ENCODE measurements at regions not wholly inside any gene's neighbourhood (a gene's known extent, or its start where the extent isn't known, plus 50 kb on each side); places are given as distances from the start of the nearest gene placed in this dataset.
"Not testable (repeated sequence)": the region's sequence is repeated elsewhere in the genome, so short reads cannot be mapped to it uniquely, and the experiment has no call there.

DNA sequence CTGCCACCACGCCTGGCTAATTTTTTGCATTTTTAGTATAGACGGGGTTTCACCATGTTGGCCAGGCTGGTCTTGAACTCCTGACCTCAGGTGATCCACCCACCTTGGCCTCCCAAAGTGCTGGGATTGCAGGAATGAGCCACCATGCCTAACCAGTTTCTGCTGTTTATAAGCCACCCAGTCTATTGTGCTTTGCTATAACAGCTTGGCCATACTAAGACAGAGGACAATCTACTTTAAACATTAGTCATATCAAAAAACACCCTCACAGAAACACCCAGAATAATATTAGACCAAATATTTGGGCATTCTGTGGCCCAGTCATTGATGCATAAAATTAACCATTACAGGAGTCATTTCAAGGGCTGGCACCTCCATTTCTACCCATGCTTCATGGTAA lies 193.2 kb downstream of the NUFIP1 start:
- ATAC-seq; H3K9me3 Mint-ChIP-seq; H3K36me3 Mint-ChIP-seq (ENCODE audit: insufficient read depth); H3K27me3 Mint-ChIP-seq (ENCODE audit: low read depth); DNase-seq; H3K4me1 Mint-ChIP-seq (ENCODE audit: low read depth); H3K4me3 Mint-ChIP-seq: not testable (repeated sequence)

DNA sequence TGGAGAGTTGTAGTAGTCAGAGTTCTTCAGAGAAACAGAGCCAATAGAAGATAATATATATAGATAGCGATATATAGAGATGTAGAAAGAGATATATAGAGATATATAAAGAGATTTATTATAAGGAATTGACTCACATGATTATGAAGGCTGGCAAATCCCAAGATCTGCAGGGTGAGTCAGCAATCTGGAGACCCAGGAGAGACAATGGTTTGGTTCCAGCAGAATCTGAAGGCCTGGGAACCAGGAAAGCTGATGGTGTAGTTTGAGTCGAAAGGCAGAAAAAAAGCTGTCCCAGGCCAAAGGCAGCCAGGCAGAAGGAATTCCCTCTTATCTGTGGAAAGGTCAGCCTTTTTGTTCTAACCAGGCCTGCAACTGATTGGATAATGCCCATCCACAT lies 194.1 kb downstream of the NUFIP1 start:
- no peak for ATAC-seq
- Mint-ChIP-seq H3K9me3 (no peaks in the 10 kb centered on the region), H3K4me1 (ENCODE audit: low read depth) (no peaks in the 10 kb centered on the region), H3K4me3 (no peak overlapping the region), H3K36me3 (ENCODE audit: insufficient read depth) (no peaks in the 10 kb centered on the region), H3K27me3 (ENCODE audit: low read depth) (no peaks in the 10 kb centered on the region)
- no peak for DNase-seq

- H3K27me3 Mint-ChIP-seq (ENCODE audit: low read depth): no peaks in the 10 kb centered on the region
- no peaks in the 10 kb centered on the region for H3K36me3 Mint-ChIP-seq (ENCODE audit: insufficient read depth)
- H3K9me3 Mint-ChIP-seq: no peaks in the 10 kb centered on the region
- no peak overlapping the region for H3K4me3 Mint-ChIP-seq
- no peak for DNase-seq
- no peak for ATAC-seq
- no peaks in the 10 kb centered on the region for H3K4me1 Mint-ChIP-seq (ENCODE audit: low read depth)
Measured at GRCh38 chr13:44792096-44792495, 197.2 kb downstream of the NUFIP1 start.

- Mint-ChIP-seq H3K27me3 (ENCODE audit: low read depth) (no peaks in the 10 kb centered on the region), H3K9me3 (no peaks in the 10 kb centered on the region), H3K4me1 (ENCODE audit: low read depth) (no peaks in the 10 kb centered on the region), H3K4me3 (no peak overlapping the region), H3K36me3 (ENCODE audit: insufficient read depth) (no peaks in the 10 kb centered on the region)
- no peak for ATAC-seq
- DNase-seq: no peak
Measured at GRCh38 chr13:44790289-44790688, 199.0 kb downstream of the NUFIP1 start.

GRCh38 chr13:44787617-44788016 lies 201.7 kb downstream of the NUFIP1 start:
- no peak for DNase-seq
- Mint-ChIP-seq H3K4me1 (ENCODE audit: low read depth) (no peaks in the 10 kb centered on the region), H3K4me3 (no peak overlapping the region), H3K27me3 (ENCODE audit: low read depth) (no peaks in the 10 kb centered on the region), H3K9me3 (no peaks in the 10 kb centered on the region), H3K36me3 (ENCODE audit: insufficient read depth) (no peaks in the 10 kb centered on the region)
- ATAC-seq: no peak

GRCh38 chr13:44786756-44787155 lies 202.5 kb downstream of the NUFIP1 start:
- Mint-ChIP-seq H3K4me1 (ENCODE audit: low read depth) (no peaks in the 10 kb centered on the region), H3K9me3 (no peaks in the 10 kb centered on the region), H3K4me3 (no peak overlapping the region), H3K27me3 (ENCODE audit: low read depth) (no peaks in the 10 kb centered on the region), H3K36me3 (ENCODE audit: insufficient read depth) (no peaks in the 10 kb centered on the region)
- DNase-seq: no peak
- ATAC-seq: no peak

- Mint-ChIP-seq H3K4me1 (ENCODE audit: low read depth) (no peaks in the 10 kb centered on the region), H3K4me3 (no peak overlapping the region), H3K36me3 (ENCODE audit: insufficient read depth) (no peaks in the 10 kb centered on the region), H3K27me3 (ENCODE audit: low read depth) (peaks cover 4% of the 10 kb centered on the region), H3K9me3 (no peaks in the 10 kb centered on the region)
- ATAC-seq (no peak), DNase-seq (no peak)
Measured at GRCh38 chr13:44785401-44785800, 203.9 kb downstream of the NUFIP1 start.

DNA sequence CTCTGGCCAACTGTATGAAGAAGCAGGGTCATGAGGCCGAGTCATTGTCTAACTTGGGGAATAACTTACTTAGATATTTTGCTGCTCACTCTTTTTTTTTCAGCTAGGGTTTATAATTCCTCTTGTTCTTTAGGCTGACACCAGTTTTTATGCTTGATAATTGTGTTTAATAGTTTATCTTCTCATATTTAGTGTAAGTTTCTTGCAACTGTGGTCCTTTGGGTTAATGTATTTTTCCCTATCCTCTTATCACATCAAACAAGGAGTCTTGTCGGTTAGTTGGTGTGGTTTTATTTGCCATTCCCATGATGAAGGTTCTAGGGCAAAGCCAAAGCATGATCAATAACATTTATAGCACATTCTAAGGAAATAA lies 204.6 kb downstream of the NUFIP1 start:
- ATAC-seq (no peak), DNase-seq (no peak)
- no peak overlapping the region for H3K4me3 Mint-ChIP-seq
- no peaks in the 10 kb centered on the region for H3K9me3 Mint-ChIP-seq
- no peaks in the 10 kb centered on the region for H3K4me1 Mint-ChIP-seq (ENCODE audit: low read depth)
- H3K36me3 Mint-ChIP-seq (ENCODE audit: insufficient read depth): no peaks in the 10 kb centered on the region
- peaks cover 4% of the 10 kb centered on the region for H3K27me3 Mint-ChIP-seq (ENCODE audit: low read depth)

DNA sequence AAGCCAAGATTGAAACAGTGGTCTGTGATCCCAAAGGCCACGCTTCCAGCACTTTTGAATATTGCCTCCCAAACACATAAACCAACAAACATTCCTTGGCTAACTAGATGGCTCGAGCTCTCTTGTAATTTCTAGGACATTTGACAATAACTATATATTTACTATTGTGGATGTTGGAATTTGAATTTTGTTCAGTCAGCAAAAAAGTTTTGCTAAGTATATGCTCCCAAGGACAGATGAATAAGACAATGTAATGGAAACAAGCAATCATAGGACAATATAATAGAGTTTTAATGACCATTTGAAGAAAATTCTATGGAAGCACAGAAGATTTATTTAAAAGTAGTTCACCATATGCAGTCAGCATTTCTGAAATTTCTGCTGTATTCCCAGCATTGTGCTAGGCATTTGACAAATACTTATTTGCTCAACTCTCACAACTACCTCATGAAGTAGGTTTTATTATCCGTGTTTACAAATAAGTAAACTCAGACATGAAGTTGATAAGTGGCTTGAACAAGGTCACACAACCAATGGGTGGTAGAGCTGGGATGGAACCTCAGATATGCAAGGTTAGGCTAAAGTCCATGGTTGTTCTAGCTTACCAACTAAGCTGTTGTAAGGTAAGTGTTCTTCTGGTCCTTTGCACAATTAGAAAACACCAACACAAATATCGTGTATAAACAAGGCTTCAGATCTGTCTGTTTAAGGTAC lies 205.1 kb downstream of the NUFIP1 start:
- no peaks in the 10 kb centered on the region for H3K36me3 Mint-ChIP-seq (ENCODE audit: insufficient read depth)
- H3K4me3 Mint-ChIP-seq: no peak overlapping the region
- no peaks in the 10 kb centered on the region for H3K4me1 Mint-ChIP-seq (ENCODE audit: low read depth)
- DNase-seq (no peak), ATAC-seq (no peak)
- H3K27me3 Mint-ChIP-seq (ENCODE audit: low read depth): peaks cover 4% of the 10 kb centered on the region
- H3K9me3 Mint-ChIP-seq: no peaks in the 10 kb centered on the region

DNA sequence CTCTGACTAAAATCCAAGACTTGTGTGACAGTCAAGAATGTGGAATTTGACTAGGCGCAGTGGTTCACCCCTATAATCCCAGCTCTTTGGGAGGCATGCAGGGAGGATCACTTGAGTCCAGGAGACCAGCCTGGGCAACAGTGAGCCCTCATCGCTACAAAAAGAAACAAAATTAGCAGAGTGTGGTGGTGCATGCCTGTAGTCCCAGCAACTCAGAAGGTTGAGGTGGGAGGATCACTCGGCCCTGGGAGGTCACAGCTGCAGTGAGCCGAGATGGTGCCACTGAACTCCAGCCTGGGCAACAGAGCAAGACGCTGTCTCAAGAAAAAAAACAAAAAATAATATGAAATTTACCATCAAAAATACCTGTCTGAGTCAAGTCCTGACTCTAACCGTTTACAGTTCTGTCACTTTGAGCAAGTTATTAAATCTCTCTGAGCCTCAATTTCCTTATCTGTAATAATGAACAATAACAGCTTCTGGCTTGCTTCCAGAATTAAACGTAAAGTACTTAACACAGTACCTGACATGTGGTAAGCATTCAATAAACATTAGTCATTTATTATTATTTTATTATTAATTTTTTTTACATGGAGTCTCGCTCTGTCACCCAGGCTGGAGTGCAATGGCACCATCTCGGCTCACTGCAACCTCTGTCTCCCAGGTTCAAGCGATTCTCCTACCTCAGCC lies 204.6 kb upstream of the TSC22D1 start:
- peaks cover 4% of the 10 kb centered on the region for H3K27me3 Mint-ChIP-seq (ENCODE audit: low read depth)
- DNase-seq (no peak), ATAC-seq (no peak)
- no peaks in the 10 kb centered on the region for H3K36me3 Mint-ChIP-seq (ENCODE audit: insufficient read depth)
- no peaks in the 10 kb centered on the region for H3K4me1 Mint-ChIP-seq (ENCODE audit: low read depth)
- H3K4me3 Mint-ChIP-seq: no peak overlapping the region
- peaks cover 6% of the 10 kb centered on the region for H3K9me3 Mint-ChIP-seq

DNA sequence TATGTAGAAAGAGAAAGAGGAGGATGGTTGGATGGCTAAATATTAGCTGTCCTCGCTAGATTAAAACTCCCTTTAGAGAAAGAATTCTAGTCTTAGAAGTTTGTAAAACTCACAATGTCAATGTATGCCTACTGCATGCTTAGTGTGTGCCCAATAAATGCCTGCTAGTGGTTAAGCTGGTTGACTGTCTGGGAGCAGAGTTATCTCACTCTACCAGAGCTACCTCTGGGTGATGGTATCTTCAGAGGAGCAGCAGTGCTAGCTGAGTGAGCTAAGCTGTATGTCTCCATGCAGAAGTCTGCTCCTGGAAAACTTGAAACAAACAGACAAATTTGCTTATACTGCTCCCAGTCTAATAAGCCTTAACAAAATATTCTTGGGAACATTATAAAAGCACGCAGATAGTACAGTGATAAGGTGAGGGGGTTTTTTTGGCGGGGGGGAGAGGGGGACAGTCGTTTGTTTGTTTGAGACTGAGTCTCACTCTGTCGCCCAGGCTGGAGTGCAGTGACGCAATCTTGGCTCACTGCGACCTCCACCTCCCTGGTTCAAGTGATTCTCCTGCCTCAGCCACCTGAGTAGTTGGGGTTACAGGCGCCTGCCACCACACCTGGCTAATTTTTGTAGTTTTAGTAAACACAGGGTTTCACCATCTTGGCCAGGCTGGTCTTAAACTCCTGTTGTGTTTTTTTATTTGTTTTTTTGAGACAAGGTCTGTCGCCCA lies 202.8 kb upstream of the TSC22D1 start:
- DNase-seq: no peak
- Mint-ChIP-seq H3K4me1 (ENCODE audit: low read depth) (no peaks in the 10 kb centered on the region), H3K36me3 (ENCODE audit: insufficient read depth) (no peaks in the 10 kb centered on the region), H3K4me3 (no peak overlapping the region), H3K9me3 (peaks cover 6% of the 10 kb centered on the region), H3K27me3 (ENCODE audit: low read depth) (peaks cover 4% of the 10 kb centered on the region)
- ATAC-seq: no peak

- H3K4me1 Mint-ChIP-seq (ENCODE audit: low read depth); ATAC-seq; H3K36me3 Mint-ChIP-seq (ENCODE audit: insufficient read depth); H3K9me3 Mint-ChIP-seq; DNase-seq; H3K4me3 Mint-ChIP-seq; H3K27me3 Mint-ChIP-seq (ENCODE audit: low read depth): not testable (repeated sequence)
Measured at GRCh38 chr13:44775290-44775689, 199.2 kb upstream of the TSC22D1 start.

DNA sequence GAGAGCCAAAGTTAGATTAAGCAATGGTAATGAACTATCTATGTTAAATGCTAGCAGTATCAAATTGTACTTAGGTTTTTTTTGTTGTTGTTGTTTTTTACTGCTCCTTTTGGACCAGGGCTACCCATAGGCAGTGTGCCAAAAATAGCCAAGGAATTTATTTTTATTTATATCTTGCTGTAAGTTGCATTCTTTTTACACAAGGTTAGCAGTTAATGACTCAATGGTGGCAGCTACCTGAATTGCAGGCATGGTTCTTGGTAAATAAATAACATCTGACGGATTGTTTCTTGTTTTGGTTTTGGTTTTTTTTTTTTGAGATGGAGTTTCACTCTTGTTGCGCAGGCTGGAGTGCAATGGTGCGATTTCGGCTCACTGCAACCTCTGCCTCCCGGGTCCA lies 194.8 kb upstream of the TSC22D1 start:
- Mint-ChIP-seq H3K9me3 (peaks cover 2% of the 10 kb centered on the region), H3K4me3 (no peak overlapping the region), H3K4me1 (ENCODE audit: low read depth) (peaks cover 27% of the 10 kb centered on the region), H3K27me3 (ENCODE audit: low read depth) (no peaks in the 10 kb centered on the region), H3K36me3 (ENCODE audit: insufficient read depth) (no peaks in the 10 kb centered on the region)
- DNase-seq: no peak
- ATAC-seq: no peak

DNA sequence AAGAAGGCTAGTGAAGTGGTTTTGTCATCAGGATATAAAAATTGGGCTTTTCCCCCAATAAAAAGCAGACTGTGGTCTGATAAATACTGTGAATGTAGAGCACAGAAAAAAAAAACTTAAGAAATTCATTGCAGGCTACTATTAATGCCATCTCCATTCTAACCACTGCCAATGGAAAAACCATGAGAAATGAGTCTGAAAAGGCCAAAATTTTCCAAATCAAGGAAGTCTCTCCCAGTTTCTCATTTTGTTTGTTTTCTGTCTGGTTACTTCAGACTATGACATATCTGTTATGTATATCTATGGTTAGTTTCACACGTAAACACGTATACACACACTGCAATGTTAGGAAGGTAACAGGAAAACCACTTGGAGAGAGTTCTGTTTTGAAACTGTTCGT lies 193.6 kb upstream of the TSC22D1 start:
- DNase-seq: no peak
- peaks cover 27% of the 10 kb centered on the region for H3K4me1 Mint-ChIP-seq (ENCODE audit: low read depth)
- H3K9me3 Mint-ChIP-seq: no peaks in the 10 kb centered on the region
- no peaks in the 10 kb centered on the region for H3K27me3 Mint-ChIP-seq (ENCODE audit: low read depth)
- no peaks in the 10 kb centered on the region for H3K36me3 Mint-ChIP-seq (ENCODE audit: insufficient read depth)
- H3K4me3 Mint-ChIP-seq: no peak overlapping the region
- ATAC-seq: no peak

Data from activated T-cell treated with anti-CD3 and anti-CD28 coated beads, Interleukin-2, amount 50 U/mL, for 4 hours (primary cell).